ENCODE measurements at regions not wholly inside any gene's neighbourhood (a gene's known extent, or its start where the extent isn't known, plus 50 kb on each side); places are given as distances from the start of the nearest gene placed in this dataset.

DNA sequence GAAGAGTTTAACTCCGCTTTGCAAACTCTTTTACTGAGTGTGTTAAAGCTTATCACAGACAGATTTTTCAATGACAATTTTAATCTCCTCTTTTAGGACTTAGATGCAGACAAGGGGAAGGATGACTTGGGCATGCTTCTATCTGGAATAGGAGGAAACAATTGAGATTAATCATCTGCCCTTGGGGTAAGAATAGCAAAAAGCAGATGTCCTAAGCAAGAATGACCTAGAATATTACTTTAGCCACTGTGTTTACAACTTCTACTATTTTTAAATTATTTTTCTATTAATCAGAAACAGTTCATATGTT, 569.0 kb upstream of the ADGRL2 start:
- Histone ChIP-seq H3K27ac (no peak overlapping the region), H3K36me3 (no peaks in the 10 kb centered on the region), H3K9me3 (no peaks in the 10 kb centered on the region), H3K4me1 (no peaks in the 10 kb centered on the region), H3K27me3 (no peaks in the 10 kb centered on the region), H3K4me3 (no peak overlapping the region)
- no peak for DNase-seq
- intact Hi-C loops (cut with DNase I), result no loop called here
- TF ChIP-seq CTCF (IDR thresholded peaks at IDR 0.05), result no peak
- no peak for ATAC-seq

- Histone ChIP-seq H3K4me1 (no peaks in the 10 kb centered on the region), H3K27me3 (no peaks in the 10 kb centered on the region), H3K27ac (no peak overlapping the region), H3K4me3 (no peak overlapping the region), H3K9me3 (no peaks in the 10 kb centered on the region), H3K36me3 (no peaks in the 10 kb centered on the region)
- no peak for ATAC-seq
- no peak for TF ChIP-seq CTCF (IDR thresholded peaks at IDR 0.05)
- intact Hi-C loops (cut with DNase I), result no loop called here
- no peak for DNase-seq
Observed at GRCh38 chr1:81230983-81231728, 569.6 kb upstream of the ADGRL2 start.

GRCh38 chr1:81228926-81229325, 571.8 kb upstream of the ADGRL2 start:
- ATAC-seq, result no peak
- H3K4me1 ChIP-seq, result no peaks in the 10 kb centered on the region
- no peak for TF ChIP-seq CTCF (IDR thresholded peaks at IDR 0.05)
- no peak for DNase-seq
- intact Hi-C loops (cut with DNase I), result no loop called here
- no peak overlapping the region for H3K4me3 ChIP-seq
- no peaks in the 10 kb centered on the region for H3K36me3 ChIP-seq
- no peaks in the 10 kb centered on the region for H3K9me3 ChIP-seq
- no peaks in the 10 kb centered on the region for H3K27me3 ChIP-seq
- no peak overlapping the region for H3K27ac ChIP-seq

DNA sequence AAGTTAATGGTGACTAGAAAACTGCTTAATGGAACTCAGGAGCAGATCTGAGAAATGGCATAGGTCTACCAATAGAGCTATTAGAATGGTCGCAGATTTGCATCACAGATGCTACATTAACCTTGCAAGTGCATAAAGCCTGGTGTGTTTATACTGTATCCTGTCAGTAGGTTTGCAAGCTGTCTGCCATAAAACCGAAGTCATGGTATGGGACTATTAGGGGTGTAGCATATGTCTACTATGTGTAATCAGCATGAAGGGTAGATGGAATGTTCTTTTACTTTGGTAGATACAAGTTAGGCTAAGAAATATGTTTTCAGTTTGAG, 574.2 kb upstream of the ADGRL2 start:
- intact Hi-C loops (cut with DNase I), result no loop called here
- Histone ChIP-seq H3K4me3 (no peak overlapping the region), H3K4me1 (no peaks in the 10 kb centered on the region), H3K27ac (no peak overlapping the region), H3K9me3 (no peaks in the 10 kb centered on the region), H3K36me3 (no peaks in the 10 kb centered on the region), H3K27me3 (no peaks in the 10 kb centered on the region)
- ATAC-seq (no peak), DNase-seq (no peak)
- no peak for TF ChIP-seq CTCF (IDR thresholded peaks at IDR 0.05)

DNA sequence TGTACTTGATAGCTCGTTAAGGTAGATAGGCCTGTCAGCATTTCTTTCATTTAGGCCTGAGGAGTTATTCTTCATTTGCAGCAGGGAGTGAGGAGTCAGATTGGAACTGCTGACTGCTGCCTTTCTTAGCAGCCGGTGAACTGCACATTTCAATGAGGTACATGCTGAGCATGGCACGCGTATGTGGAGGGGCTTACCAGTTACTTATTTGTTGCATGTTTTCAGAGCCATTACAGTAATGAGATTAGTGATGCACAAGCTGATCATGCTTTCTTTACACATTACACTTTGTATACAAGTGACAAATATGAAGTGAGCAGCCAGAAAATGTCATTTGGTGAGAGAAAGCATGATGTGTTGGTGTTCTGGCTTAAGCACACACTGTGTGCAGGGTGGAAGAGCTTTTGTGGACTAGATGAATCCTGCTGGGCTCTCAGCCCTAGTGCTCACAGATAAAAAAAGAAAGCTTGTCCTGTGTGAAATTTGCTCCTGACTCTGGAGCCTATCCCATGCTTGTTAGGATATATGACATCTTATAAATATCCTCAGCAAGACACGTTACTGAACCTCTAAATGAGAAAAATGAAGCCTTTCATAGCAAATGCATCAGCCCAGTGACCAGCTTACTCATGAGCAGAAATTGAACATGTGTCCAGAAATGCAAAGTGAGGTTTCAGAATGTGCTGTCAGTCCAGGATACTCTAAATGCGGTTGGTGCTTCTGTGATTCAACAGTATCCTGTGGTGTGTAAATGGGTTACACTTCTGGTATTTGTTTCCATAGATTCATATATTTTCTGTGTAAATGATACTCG, 574.7 kb upstream of the ADGRL2 start:
- no peaks in the 10 kb centered on the region for H3K9me3 ChIP-seq
- intact Hi-C loops (cut with DNase I), result no loop called here
- no peaks in the 10 kb centered on the region for H3K4me1 ChIP-seq
- H3K4me3 ChIP-seq, result no peak overlapping the region
- DNase-seq (no peak), ATAC-seq (no peak)
- no peaks in the 10 kb centered on the region for H3K36me3 ChIP-seq
- no peak for TF ChIP-seq CTCF (IDR thresholded peaks at IDR 0.05)
- H3K27ac ChIP-seq, result no peak overlapping the region
- H3K27me3 ChIP-seq, result no peaks in the 10 kb centered on the region
